ENCODE measurements at regions not wholly inside any gene's neighbourhood (a gene's known extent, or its start where the extent isn't known, plus 50 kb on each side); places are given as distances from the start of the nearest gene placed in this dataset.

- Mint-ChIP-seq H3K4me3 (no peak overlapping the region), H3K4me1 (ENCODE audit: low read depth) (no peaks in the 10 kb centered on the region), H3K27ac (no peak overlapping the region), H3K27me3 (ENCODE audit: insufficient read depth) (no peaks in the 10 kb centered on the region), H3K9me3 (peaks cover 29% of the 10 kb centered on the region), H3K36me3 (ENCODE audit: low read depth) (no peaks in the 10 kb centered on the region; the same call in 1 of the 2 replicates)
- DNase-seq, result no peak
- TF ChIP-seq CTCF (IDR thresholded peaks at IDR 0.05), result no peak
Observed at GRCh38 chr3:166367947-166368533, 530.8 kb upstream of the BCHE start.

GRCh38 chr3:166362698-166363097 is 525.5 kb upstream of the BCHE start:
- DNase-seq, result no peak
- peaks cover 27% of the 10 kb centered on the region for H3K9me3 Mint-ChIP-seq
- no peak overlapping the region for H3K27ac Mint-ChIP-seq
- H3K27me3 Mint-ChIP-seq (ENCODE audit: insufficient read depth), result no peaks in the 10 kb centered on the region
- H3K4me1 Mint-ChIP-seq (ENCODE audit: low read depth), result no peaks in the 10 kb centered on the region
- no peak overlapping the region for H3K4me3 Mint-ChIP-seq
- TF ChIP-seq CTCF (IDR thresholded peaks at IDR 0.05), result no peak
- no peaks in the 10 kb centered on the region for H3K36me3 Mint-ChIP-seq (ENCODE audit: low read depth)

GRCh38 chr3:166360720-166361119 is 523.5 kb upstream of the BCHE start:
- Mint-ChIP-seq H3K4me1 (ENCODE audit: low read depth) (no peaks in the 10 kb centered on the region), H3K9me3 (peaks cover 29% of the 10 kb centered on the region), H3K27ac (no peak overlapping the region), H3K36me3 (ENCODE audit: low read depth) (no peaks in the 10 kb centered on the region), H3K27me3 (ENCODE audit: insufficient read depth) (no peaks in the 10 kb centered on the region), H3K4me3 (no peak overlapping the region)
- no peak for DNase-seq
- no peak for TF ChIP-seq CTCF (IDR thresholded peaks at IDR 0.05)

- no peak overlapping the region for H3K27ac Mint-ChIP-seq
- no peak overlapping the region for H3K4me3 Mint-ChIP-seq
- no peak for TF ChIP-seq CTCF (IDR thresholded peaks at IDR 0.05)
- no peaks in the 10 kb centered on the region for H3K36me3 Mint-ChIP-seq (ENCODE audit: low read depth)
- H3K27me3 Mint-ChIP-seq (ENCODE audit: insufficient read depth), result no peaks in the 10 kb centered on the region
- H3K9me3 Mint-ChIP-seq, result peaks cover 61% of the 10 kb centered on the region
- no peak for DNase-seq
- no peaks in the 10 kb centered on the region for H3K4me1 Mint-ChIP-seq (ENCODE audit: low read depth)
Observed at GRCh38 chr3:166351461-166351860, 514.2 kb upstream of the BCHE start.

GRCh38 chr3:166340604-166341266 is 503.5 kb upstream of the BCHE start:
- Mint-ChIP-seq H3K36me3 (ENCODE audit: low read depth) (no peaks in the 10 kb centered on the region), H3K4me3 (no peak overlapping the region), H3K27ac (no peak overlapping the region), H3K4me1 (ENCODE audit: low read depth) (no peaks in the 10 kb centered on the region), H3K9me3 (peaks cover 48% of the 10 kb centered on the region), H3K27me3 (ENCODE audit: insufficient read depth) (no peaks in the 10 kb centered on the region)
- no peak for TF ChIP-seq CTCF (IDR thresholded peaks at IDR 0.05)
- no peak for DNase-seq

Measured in HFFc6 (cell line).